Osteoblast (primary cell): ENCODE measurements at regions not wholly inside any gene's neighbourhood (a gene's known extent, or its start where the extent isn't known, plus 50 kb on each side); places are given as distances from the start of the nearest gene placed in this dataset.

Experiments
- DNase-seq: peaks from one replicate; pipeline ENCODE4 v3.0.0; 2011; ENCODE audit warnings: low spot score, mixed read lengths; ENCODE audit not compliant: insufficient read length; ENCODE audit errors: missing footprints
- H2AFZ ChIP-seq: 2 replicates; pipeline ENCODE4 v1.6.0; 2011; ENCODE audit warnings: mild to moderate bottlenecking, low read length
- H3K27ac ChIP-seq: 2 replicates; pipeline ENCODE4 v1.5.1; 2011; ENCODE audit warnings: mild to moderate bottlenecking, low read depth, low read length, moderate library complexity
- H3K27me3 ChIP-seq: 2 replicates; pipeline ENCODE4 v1.6.0; 2012; ENCODE audit warnings: mild to moderate bottlenecking, control low read depth, inconsistent platforms, low read length, moderate library complexity; ENCODE audit not compliant: insufficient read depth
- H3K36me3 ChIP-seq: 2 replicates; pipeline ENCODE4 v1.5.1; 2011; ENCODE audit warnings: mild to moderate bottlenecking, low read length, control low read depth, moderate library complexity; ENCODE audit not compliant: insufficient read depth
- H3K4me1 ChIP-seq: 2 replicates; pipeline ENCODE4 v1.5.1; 2011; ENCODE audit warnings: mild to moderate bottlenecking, low read length, control low read depth, moderate library complexity; ENCODE audit not compliant: insufficient read depth
- H3K4me2 ChIP-seq: 2 replicates; pipeline ENCODE4 v1.6.0; 2011; ENCODE audit warnings: mild to moderate bottlenecking, low read length; ENCODE audit not compliant: insufficient read depth
- H3K4me3 ChIP-seq: fragments of 200-600 bp; sonication (generic); 3 replicates; pipeline ENCODE4 v1.5.1; 2012; ENCODE audit warnings: mild to moderate bottlenecking, low read length, inconsistent platforms; ENCODE audit not compliant: insufficient read depth
- H3K79me2 ChIP-seq: 2 replicates; pipeline ENCODE4 v1.6.0; 2012; ENCODE audit warnings: mild to moderate bottlenecking, low read length, control low read depth, inconsistent platforms; ENCODE audit not compliant: insufficient read depth
- H3K9me3 ChIP-seq: 2 replicates; pipeline ENCODE4 v1.5.1; 2011; ENCODE audit warnings: low read depth, low read length, control low read depth
- H4K20me1 ChIP-seq: 2 replicates; pipeline ENCODE4 v1.6.0; 2012; ENCODE audit warnings: mild to moderate bottlenecking, low read length, control low read depth; ENCODE audit not compliant: insufficient read depth
- TF ChIP-seq, protein P1 (sequence below): IDR thresholded peaks from 2 replicates; pipeline ENCODE4 v1.5.1; 2011; ENCODE audit warnings: mild to moderate bottlenecking, low read depth, low read length, moderate library complexity; ENCODE audit errors: extremely low read depth

DNA sequence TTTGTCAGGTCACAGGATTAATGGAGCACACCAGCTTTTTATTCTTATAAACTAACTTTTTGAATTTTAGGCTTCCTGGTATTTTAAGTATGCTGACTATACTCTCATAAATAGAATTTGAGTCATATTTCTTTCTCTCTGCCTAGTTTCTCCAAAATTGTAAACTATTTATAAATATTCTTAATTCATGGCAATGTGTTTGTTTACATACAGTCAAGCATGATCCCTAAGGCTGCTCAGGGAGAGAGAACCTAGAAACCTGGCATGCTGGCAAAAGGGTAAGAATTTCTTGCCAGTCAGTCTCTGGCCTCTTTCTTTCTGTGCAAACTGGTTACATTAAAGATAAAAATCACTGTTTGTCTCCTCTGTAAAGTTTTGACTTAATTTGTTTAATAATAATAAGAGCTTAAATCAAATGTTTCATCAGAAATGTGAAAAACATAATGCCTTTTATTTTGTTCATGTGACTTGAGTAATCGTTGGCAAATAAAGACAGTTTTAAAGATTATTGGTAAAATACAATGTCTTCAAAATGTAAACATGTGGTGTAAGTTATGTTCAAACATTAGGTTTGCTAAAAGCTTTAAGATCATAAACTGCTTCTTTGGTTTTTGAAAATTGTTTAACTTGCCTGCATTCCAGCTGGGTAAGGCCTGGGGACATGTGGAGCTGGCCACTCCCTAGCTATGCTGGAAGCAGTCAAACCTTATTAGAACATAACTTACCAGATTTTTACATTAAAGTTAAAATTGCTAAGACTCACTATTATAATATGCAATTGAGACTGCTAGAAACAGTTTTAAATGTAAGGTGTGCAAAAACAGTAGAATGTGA lies 1401.7 kb downstream of the NCAM2 start:
- H4K20me1 ChIP-seq: no peaks in the 10 kb centered on the region
- H3K36me3 ChIP-seq: no peaks in the 10 kb centered on the region
- H3K79me2 ChIP-seq: no peaks in the 10 kb centered on the region
- no peak overlapping the region for H3K27ac ChIP-seq
- no peak for DNase-seq
- no peaks in the 10 kb centered on the region for H3K27me3 ChIP-seq
- no peak overlapping the region for H3K4me2 ChIP-seq
- TF ChIP-seq, protein P1, sequence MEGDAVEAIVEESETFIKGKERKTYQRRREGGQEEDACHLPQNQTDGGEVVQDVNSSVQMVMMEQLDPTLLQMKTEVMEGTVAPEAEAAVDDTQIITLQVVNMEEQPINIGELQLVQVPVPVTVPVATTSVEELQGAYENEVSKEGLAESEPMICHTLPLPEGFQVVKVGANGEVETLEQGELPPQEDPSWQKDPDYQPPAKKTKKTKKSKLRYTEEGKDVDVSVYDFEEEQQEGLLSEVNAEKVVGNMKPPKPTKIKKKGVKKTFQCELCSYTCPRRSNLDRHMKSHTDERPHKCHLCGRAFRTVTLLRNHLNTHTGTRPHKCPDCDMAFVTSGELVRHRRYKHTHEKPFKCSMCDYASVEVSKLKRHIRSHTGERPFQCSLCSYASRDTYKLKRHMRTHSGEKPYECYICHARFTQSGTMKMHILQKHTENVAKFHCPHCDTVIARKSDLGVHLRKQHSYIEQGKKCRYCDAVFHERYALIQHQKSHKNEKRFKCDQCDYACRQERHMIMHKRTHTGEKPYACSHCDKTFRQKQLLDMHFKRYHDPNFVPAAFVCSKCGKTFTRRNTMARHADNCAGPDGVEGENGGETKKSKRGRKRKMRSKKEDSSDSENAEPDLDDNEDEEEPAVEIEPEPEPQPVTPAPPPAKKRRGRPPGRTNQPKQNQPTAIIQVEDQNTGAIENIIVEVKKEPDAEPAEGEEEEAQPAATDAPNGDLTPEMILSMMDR: no peak
- H3K4me1 ChIP-seq: no peaks in the 10 kb centered on the region
- no peak overlapping the region for H2AFZ ChIP-seq
- H3K4me3 ChIP-seq: no peak overlapping the region
- peaks cover 2% of the 10 kb centered on the region for H3K9me3 ChIP-seq

DNA sequence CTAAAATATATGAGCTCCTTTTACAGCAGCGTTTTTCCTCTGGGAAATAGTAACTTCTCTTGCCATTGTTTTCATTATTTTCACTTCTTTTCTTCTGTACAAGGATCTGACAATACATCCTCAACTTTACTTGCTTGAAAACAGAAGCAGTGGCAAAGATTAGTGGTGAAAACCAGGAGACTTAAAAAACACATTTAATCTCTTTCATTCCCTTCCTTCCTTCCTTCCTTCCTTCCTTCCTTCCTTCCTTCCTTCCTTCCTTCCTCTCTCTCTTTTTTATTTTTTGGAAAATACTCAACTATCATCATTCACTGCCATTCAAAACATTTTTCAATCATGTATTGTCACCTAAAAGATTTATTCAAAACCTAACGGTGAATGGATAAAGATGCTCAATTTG lies 1411.4 kb downstream of the NCAM2 start:
- no peaks in the 10 kb centered on the region for H3K79me2 ChIP-seq
- no peak overlapping the region for H2AFZ ChIP-seq
- H3K4me3 ChIP-seq: no peak overlapping the region
- H3K9me3 ChIP-seq: no peaks in the 10 kb centered on the region
- H3K27ac ChIP-seq: no peak overlapping the region
- TF ChIP-seq, protein P1: no peak
- no peaks in the 10 kb centered on the region for H3K4me1 ChIP-seq
- DNase-seq: no peak
- H3K4me2 ChIP-seq: no peak overlapping the region
- H3K27me3 ChIP-seq: no peaks in the 10 kb centered on the region
- no peaks in the 10 kb centered on the region for H3K36me3 ChIP-seq
- no peaks in the 10 kb centered on the region for H4K20me1 ChIP-seq

- Histone ChIP-seq H3K4me3 (no peak overlapping the region), H3K79me2 (no peaks in the 10 kb centered on the region), H3K36me3 (no peaks in the 10 kb centered on the region), H3K27ac (no peak overlapping the region), H3K4me1 (no peaks in the 10 kb centered on the region), H4K20me1 (no peaks in the 10 kb centered on the region), H3K27me3 (no peaks in the 10 kb centered on the region), H3K4me2 (no peak overlapping the region), H3K9me3 (peaks cover 3% of the 10 kb centered on the region), H2AFZ (no peak overlapping the region)
- DNase-seq: no peak
- TF ChIP-seq, protein P1: no peak
These were observed 1418.3 kb downstream of the NCAM2 start for GRCh38 chr21:22416555-22416954.

DNA sequence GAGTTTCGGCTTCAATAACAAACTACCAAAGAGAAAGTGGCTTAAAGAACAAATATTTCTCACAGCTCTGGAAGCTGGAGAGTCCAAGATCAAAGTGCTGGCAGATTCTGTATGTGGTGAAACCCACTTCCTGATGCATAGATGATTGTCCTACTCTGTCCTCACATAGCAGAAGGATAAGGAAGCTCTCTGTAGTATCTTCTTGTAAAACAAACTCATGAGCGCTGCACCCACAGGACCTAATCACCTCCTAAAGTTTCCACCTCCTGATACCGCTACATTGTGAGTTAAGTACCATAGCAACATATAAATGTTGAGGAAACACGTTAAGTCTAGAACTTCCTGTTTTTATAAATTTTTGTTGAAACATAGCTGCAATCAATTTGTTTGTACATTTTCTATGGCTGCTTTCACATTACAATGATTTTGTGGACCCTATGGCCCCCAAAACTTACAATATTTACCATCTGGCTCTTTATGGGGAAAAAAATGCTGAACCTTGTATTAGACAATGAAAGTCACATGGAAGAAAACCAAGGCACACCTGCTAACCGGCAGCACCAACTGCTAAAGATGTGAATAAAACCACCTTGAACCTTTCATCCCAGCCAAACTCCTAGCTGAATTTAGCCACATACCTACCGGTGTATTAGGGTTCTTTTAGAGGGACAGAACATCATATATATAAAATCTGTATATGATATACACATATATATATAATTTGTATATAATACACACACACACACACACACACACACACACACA lies 1423.4 kb downstream of the NCAM2 start:
- Histone ChIP-seq H3K9me3 (peaks cover 7% of the 10 kb centered on the region), H3K79me2 (no peaks in the 10 kb centered on the region), H3K4me1 (no peaks in the 10 kb centered on the region), H3K36me3 (no peaks in the 10 kb centered on the region), H2AFZ (no peak overlapping the region), H3K27ac (no peak overlapping the region), H3K4me3 (no peak overlapping the region), H3K27me3 (no peaks in the 10 kb centered on the region), H3K4me2 (no peak overlapping the region), H4K20me1 (no peaks in the 10 kb centered on the region)
- TF ChIP-seq, protein P1: no peak
- no peak for DNase-seq
